ENCODE measurements at regions not wholly inside any gene's neighbourhood (a gene's known extent, or its start where the extent isn't known, plus 50 kb on each side); places are given as distances from the start of the nearest gene placed in this dataset.

DNA sequence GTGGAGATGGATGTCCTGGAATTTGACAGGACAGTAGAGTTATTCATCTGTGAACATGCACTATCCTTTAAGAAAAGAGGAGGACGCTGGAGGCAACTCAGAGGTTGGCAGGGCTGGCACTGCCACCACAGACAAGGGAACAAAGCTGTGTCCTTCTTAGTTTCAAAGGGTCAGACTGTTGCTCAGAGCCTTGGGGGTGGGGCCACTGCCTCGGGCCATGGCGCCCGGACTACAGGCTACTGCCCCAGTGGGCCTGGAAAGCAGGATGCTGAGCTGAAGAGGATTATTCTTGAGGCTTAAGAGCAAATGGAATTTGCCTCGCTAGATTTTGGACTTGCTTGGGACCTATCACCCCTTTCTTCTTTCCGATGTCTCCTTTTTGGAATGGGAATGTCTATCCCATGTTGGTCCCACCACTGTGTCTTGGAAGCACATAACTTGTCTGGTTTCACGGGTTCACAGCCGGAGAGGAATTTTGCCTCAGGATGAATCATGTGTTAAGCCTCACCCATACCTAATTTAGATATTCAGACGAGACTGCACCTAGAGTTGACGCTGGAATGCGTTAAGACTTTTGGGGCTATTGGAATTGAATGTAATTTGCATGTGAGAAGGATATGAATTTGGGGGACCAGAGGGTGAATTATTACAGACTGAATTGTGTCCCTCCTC lies 114.8 kb upstream of the RFLNA start:
- POLR2A ChIA-PET = no interaction called here
- DNase-seq (ENCODE audit: extremely low spot score) = no peak
- CTCF ChIA-PET = no interaction called here
- TF ChIP-seq SUZ12 (IDR thresholded peaks at IDR 0.05) (no peak), L3MBTL2 (conservative IDR thresholded peaks at IDR 0.05) (no peak), HDGF (IDR thresholded peaks at IDR 0.05; ENCODE audit: borderline replicate concordance) (no peak), ZNF384 (IDR thresholded peaks at IDR 0.05) (no peak), FOXK2 (IDR thresholded peaks at IDR 0.05) (no peak), FOXA1 (IDR thresholded peaks at IDR 0.05) (no peak), ELF4 (IDR thresholded peaks at IDR 0.05) (no peak), LEF1 (IDR thresholded peaks at IDR 0.05; ENCODE audit: borderline replicate concordance) (no peak)

DNA sequence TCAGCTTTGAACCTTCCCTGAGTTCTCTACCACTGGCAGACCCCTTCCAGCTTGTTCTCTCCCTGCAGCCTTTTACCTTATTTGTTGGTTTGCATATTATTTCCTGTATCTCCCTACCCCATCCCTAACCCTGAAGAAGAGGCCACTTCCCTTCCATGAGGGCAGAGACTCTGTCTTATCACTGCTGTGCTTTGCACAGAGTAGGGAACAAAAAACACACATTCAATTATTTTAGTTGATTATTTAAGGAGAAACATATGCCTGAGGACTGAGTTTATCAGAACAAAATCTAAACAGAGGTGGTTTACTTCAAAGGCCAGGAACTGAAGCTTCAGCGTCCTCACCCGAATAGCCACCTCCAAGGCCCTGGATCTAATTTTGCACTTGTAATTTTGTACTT lies 111.7 kb upstream of the RFLNA start:
- no peak for TF ChIP-seq FOXA1 (IDR thresholded peaks at IDR 0.05)
- no peak for TF ChIP-seq TARDBP (IDR thresholded peaks at IDR 0.05)
- no peak for TF ChIP-seq SUZ12 (IDR thresholded peaks at IDR 0.05)
- TF ChIP-seq FOXK2 (IDR thresholded peaks at IDR 0.05) = no peak
- TF ChIP-seq L3MBTL2 (conservative IDR thresholded peaks at IDR 0.05) = no peak
- ChIA-PET CTCF (no interaction called here), POLR2A (interaction anchor here (1.3 kb wide), 1 partner anchor 9 kb away, joined by 3 read pairs; no protein-coding TSS in a partner anchor)
- DNase-seq (ENCODE audit: extremely low spot score) = no peak

DNA sequence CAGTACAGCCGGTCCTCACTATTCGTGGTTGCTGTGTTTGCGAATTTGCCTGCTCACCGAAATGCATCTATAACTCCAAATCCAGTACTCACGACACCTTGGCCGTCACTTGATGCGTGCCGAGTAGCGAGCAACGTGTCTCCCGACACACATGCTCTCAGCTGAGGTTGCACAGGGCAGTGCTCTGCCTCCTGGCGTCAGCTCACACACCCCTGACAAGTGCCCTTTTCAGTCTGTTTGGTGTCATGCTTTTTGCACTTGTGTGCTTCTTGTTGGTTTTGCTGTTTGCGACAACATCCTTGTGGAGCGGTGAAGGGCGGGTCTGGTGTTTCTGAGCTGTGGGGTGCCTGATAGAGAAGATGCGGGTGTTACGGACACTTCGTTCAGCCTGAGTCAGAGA lies 110.4 kb upstream of the RFLNA start:
- TF ChIP-seq FOXA1 (IDR thresholded peaks at IDR 0.05) (no peak), FOXK2 (IDR thresholded peaks at IDR 0.05) (no peak), L3MBTL2 (conservative IDR thresholded peaks at IDR 0.05) (no peak), HDGF (IDR thresholded peaks at IDR 0.05; ENCODE audit: borderline replicate concordance) (no peak), CTBP1 (IDR thresholded peaks at IDR 0.05; ENCODE audit: borderline replicate concordance) (no peak), BHLHE40 (IDR thresholded peaks at IDR 0.05; ENCODE audit: borderline replicate concordance) (no peak), NFRKB (IDR thresholded peaks at IDR 0.05) (no peak), TARDBP (IDR thresholded peaks at IDR 0.05) (no peak)
- DNase-seq (ENCODE audit: extremely low spot score) = no peak
- ChIA-PET POLR2A (no interaction called here), CTCF (no interaction called here)

DNA sequence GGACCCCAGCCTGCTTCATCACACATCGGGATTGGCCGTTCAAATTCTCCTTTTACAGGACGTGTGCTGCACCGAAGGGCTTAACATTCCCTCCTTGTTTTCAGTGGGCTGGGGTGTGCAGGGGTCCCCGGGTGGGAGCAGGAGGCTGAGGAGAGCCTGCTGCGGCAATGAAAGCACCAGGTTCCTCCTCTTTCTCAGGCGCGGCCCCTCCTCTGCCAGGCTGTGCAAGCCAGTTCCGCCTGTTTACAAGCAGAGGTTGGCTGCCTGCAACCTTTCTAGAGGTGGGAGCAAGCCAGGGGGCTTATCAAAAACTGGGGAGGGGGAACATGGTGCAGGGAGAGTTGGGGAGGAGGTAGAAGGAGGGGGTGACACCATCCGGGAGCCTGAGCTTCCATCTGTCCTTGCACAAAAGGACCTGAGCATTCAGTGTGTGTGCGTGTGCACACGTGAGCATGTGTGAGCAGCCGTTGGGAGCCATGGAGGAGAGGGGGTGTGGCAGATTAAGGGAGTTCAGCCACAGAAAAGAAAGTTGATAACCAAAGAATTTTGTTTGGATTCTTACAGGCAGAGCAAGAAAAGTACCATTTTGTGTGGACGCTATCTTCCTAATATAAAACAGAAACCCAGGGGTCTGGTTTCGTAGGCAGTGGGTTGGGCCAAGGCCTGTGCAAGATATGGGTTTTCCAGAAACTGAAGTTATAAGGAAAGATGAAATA lies 108.8 kb upstream of the RFLNA start:
- ChIA-PET CTCF (no interaction called here), POLR2A (no interaction called here)
- DNase-seq (ENCODE audit: extremely low spot score) = no peak
- no peak for TF ChIP-seq SP1 (IDR thresholded peaks at IDR 0.05)
- TF ChIP-seq BHLHE40 (IDR thresholded peaks at IDR 0.05; ENCODE audit: borderline replicate concordance) = no peak
- TF ChIP-seq CTBP1 (IDR thresholded peaks at IDR 0.05; ENCODE audit: borderline replicate concordance) = no peak
- no peak for TF ChIP-seq ARNT (IDR thresholded peaks at IDR 0.05)
- no peak for TF ChIP-seq ELF4 (IDR thresholded peaks at IDR 0.05)
- no peak for TF ChIP-seq TARDBP (IDR thresholded peaks at IDR 0.05)
- no peak for TF ChIP-seq FOXA1 (IDR thresholded peaks at IDR 0.05)
- no peak for TF ChIP-seq FOXK2 (IDR thresholded peaks at IDR 0.05)
- TF ChIP-seq NFRKB (IDR thresholded peaks at IDR 0.05) = no peak
- TF ChIP-seq FOXM1 (IDR thresholded peaks at IDR 0.05; ENCODE audit: borderline replicate concordance) = no peak
- TF ChIP-seq, protein P1, sequence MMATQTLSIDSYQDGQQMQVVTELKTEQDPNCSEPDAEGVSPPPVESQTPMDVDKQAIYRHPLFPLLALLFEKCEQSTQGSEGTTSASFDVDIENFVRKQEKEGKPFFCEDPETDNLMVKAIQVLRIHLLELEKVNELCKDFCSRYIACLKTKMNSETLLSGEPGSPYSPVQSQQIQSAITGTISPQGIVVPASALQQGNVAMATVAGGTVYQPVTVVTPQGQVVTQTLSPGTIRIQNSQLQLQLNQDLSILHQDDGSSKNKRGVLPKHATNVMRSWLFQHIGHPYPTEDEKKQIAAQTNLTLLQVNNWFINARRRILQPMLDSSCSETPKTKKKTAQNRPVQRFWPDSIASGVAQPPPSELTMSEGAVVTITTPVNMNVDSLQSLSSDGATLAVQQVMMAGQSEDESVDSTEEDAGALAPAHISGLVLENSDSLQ (IDR thresholded peaks at IDR 0.05) = no peak
- no peak for TF ChIP-seq SUZ12 (IDR thresholded peaks at IDR 0.05)
- TF ChIP-seq HDGF (IDR thresholded peaks at IDR 0.05; ENCODE audit: borderline replicate concordance) = no peak
- TF ChIP-seq ZNF384 (IDR thresholded peaks at IDR 0.05) = no peak
- no peak for TF ChIP-seq L3MBTL2 (conservative IDR thresholded peaks at IDR 0.05)
- no peak for TF ChIP-seq LEF1 (IDR thresholded peaks at IDR 0.05; ENCODE audit: borderline replicate concordance)

DNA sequence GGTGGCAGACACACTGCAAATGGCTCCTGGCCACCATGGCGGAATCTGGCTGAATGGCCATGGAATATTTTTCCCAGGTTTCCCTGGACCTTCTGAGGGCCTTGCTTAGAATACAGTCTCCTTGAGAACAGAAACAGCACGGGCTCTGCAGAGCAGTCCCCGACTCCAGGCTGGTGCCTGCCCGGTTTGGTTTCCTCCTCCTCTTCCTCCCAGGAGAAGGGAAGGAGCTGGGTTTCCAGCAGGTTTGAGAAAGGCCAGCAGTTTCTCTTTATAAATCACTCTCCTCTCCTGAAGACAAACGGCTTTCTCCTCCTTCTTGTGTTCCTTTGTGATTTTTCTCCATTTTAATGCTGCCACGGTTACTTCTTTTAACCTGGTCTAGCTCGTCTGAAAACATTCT lies 106.8 kb upstream of the RFLNA start:
- ChIA-PET POLR2A (no interaction called here), CTCF (interaction anchor here (0.7 kb wide), 1 partner anchor 9 kb away, joined by 4 read pairs; no protein-coding TSS in a partner anchor)
- DNase-seq (ENCODE audit: extremely low spot score) = no peak
- TF ChIP-seq SUZ12 (IDR thresholded peaks at IDR 0.05) = no peak
- TF ChIP-seq L3MBTL2 (conservative IDR thresholded peaks at IDR 0.05) = no peak
- no peak for TF ChIP-seq FOXK2 (IDR thresholded peaks at IDR 0.05)
- TF ChIP-seq TARDBP (IDR thresholded peaks at IDR 0.05) = no peak
- TF ChIP-seq FOXA1 (IDR thresholded peaks at IDR 0.05) = no peak
- TF ChIP-seq BHLHE40 (IDR thresholded peaks at IDR 0.05; ENCODE audit: borderline replicate concordance) = no peak
- TF ChIP-seq CTBP1 (IDR thresholded peaks at IDR 0.05; ENCODE audit: borderline replicate concordance) = no peak
- no peak for TF ChIP-seq HDGF (IDR thresholded peaks at IDR 0.05; ENCODE audit: borderline replicate concordance)
- no peak for TF ChIP-seq ELF4 (IDR thresholded peaks at IDR 0.05)
- TF ChIP-seq, protein P1 (IDR thresholded peaks at IDR 0.05) = no peak
- TF ChIP-seq FOXM1 (IDR thresholded peaks at IDR 0.05; ENCODE audit: borderline replicate concordance) = no peak
- TF ChIP-seq NFRKB (IDR thresholded peaks at IDR 0.05) = no peak
- TF ChIP-seq LEF1 (IDR thresholded peaks at IDR 0.05; ENCODE audit: borderline replicate concordance) = no peak
- no peak for TF ChIP-seq SP1 (IDR thresholded peaks at IDR 0.05)

DNA sequence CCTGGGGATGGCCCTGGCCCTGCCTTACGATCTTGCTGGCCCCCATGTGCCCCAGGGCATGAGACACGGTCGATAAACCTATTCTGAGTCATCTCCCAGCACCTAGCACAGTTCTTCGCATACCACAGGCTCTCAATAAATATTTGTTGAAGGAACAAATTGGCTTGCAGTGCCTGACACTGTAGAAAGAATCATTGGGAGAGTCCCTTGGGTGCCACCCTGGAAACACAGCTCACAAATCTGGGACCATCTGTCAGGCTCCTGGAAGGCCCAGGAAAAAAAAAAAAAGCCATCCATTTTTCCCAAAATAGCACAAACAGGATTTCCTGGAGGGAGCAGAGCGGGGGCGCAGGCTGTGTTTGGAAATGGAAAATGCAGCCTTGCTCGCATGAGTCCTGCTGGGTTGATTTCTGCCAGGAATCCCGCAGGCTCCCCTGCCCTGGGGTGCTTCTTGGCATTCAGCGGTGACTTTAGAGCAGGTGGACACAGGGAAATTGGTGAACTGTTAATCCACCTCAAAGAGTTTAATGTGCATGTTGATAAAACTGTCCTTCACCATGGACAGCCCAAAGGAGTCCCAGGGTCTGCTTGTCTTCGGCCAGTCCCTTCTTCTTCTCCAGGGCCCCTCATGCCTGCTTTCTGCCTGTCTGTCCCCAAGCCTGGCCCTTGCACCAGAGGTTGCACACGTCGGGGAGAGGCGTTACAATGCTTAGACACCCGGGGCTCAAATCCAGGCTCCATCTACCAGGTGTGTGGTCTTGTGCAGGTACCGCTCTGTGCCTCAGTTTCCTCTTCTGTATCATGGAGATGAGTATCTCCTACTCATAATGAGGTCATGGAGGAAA lies 106.1 kb upstream of the RFLNA start:
- CTCF ChIA-PET = no interaction called here
- TF ChIP-seq CTBP1 (IDR thresholded peaks at IDR 0.05; ENCODE audit: borderline replicate concordance) = no peak
- no peak for TF ChIP-seq TARDBP (IDR thresholded peaks at IDR 0.05)
- no peak for TF ChIP-seq ZNF384 (IDR thresholded peaks at IDR 0.05)
- no peak for TF ChIP-seq NFRKB (IDR thresholded peaks at IDR 0.05)
- no peak for TF ChIP-seq LEF1 (IDR thresholded peaks at IDR 0.05; ENCODE audit: borderline replicate concordance)
- TF ChIP-seq FOXM1 (IDR thresholded peaks at IDR 0.05; ENCODE audit: borderline replicate concordance) = no peak
- TF ChIP-seq FOXA1 (IDR thresholded peaks at IDR 0.05) = no peak
- no peak for TF ChIP-seq SP1 (IDR thresholded peaks at IDR 0.05)
- no peak for TF ChIP-seq FOXK2 (IDR thresholded peaks at IDR 0.05)
- no peak for TF ChIP-seq SUZ12 (IDR thresholded peaks at IDR 0.05)
- TF ChIP-seq BHLHE40 (IDR thresholded peaks at IDR 0.05; ENCODE audit: borderline replicate concordance) = no peak
- TF ChIP-seq ARNT (IDR thresholded peaks at IDR 0.05) = no peak
- no peak for TF ChIP-seq HDGF (IDR thresholded peaks at IDR 0.05; ENCODE audit: borderline replicate concordance)
- TF ChIP-seq ELF4 (IDR thresholded peaks at IDR 0.05) = no peak
- no peak for DNase-seq (ENCODE audit: extremely low spot score)
- POLR2A ChIA-PET = no interaction called here

Measured in HEK293T (cell line).